K562 (cell line): ENCODE measurements at regions not wholly inside any gene's neighbourhood (a gene's known extent, or its start where the extent isn't known, plus 50 kb on each side); places are given as distances from the start of the nearest gene placed in this dataset.

Source experiments
- ATAC-seq: fragments of 200-7000 bp; cut with Tn5 transposase; 3 replicates; pipeline ENCODE4 v1.9.1; 2020; ENCODE audit warnings: moderate library complexity
- BruUV-seq: library from RNA; stranded (reverse); fragments of 400-500 nt; replicated peaks from 2 replicates; lab custom pipeline; 2021; lab: Mats Ljungman, UMichigan
- CTCF ChIA-PET: fragments of 300-600 bp; formaldehyde crosslinking; extraction: SDS; loops from one replicate; lab custom pipeline; 2021; ENCODE audit warnings: low intra/inter-chr PET ratio; lab: Yijun Ruan, JAX
- POLR2A ChIA-PET: fragments of 300-600, 350-650 bp; sonication (Branson Sonifier 250); formaldehyde crosslinking; extraction: SDS; loops from one replicate; lab custom pipeline; 2021; ENCODE audit warnings: antibody characterized with exemption, inconsistent platforms; lab: Yijun Ruan, JAX
- DNase-seq, 4 experiments: peaks; one replicate each; pipeline versions ENCODE4 v3.0.0 to v3.0.0-alpha.2; 2011 to 2018; ENCODE audit warnings: low spot score in 3 of 4, mixed read lengths in 3 of 4; ENCODE audit errors: extremely low read depth in 1 of 4
- FAIRE-seq: peaks from 2 replicates; lab custom pipeline; 2011; peaks lifted over from hg19 to GRCh38; lab: Jason Lieb, UNC
- H2AFZ ChIP-seq: 2 replicates; pipeline ENCODE4 v1.6.0; 2011; ENCODE audit warnings: low read depth, low read length, control low read depth, inconsistent platforms
- H3K27ac ChIP-seq: fragments of 200-600 bp; 3 replicates; pipeline ENCODE4 v1.8.0; 2011; ENCODE audit warnings: low read depth, mild to moderate bottlenecking, control low read depth, inconsistent platforms, low read length, moderate library complexity, mixed read lengths; ENCODE audit errors: extremely low read depth
- H3K27me3 ChIP-seq, 2 experiments: fragments of 300-600 bp in 1 of 2; 2 replicates in 1 of 2; 3 replicates in 1 of 2; pipeline versions ENCODE4 v1.6.0 to v1.8.0; 2011; ENCODE audit warnings: inconsistent platforms in 2 of 2, low read length in 2 of 2, mild to moderate bottlenecking in 1 of 2, mixed read lengths in 1 of 2, moderate library complexity in 1 of 2; ENCODE audit not compliant: control insufficient read depth in 2 of 2, insufficient read depth in 2 of 2
- H3K36me3 ChIP-seq: fragments of 300-600 bp; 3 replicates; pipeline ENCODE4 v1.8.0; 2011; ENCODE audit warnings: mild to moderate bottlenecking, low read length, inconsistent platforms; ENCODE audit not compliant: control insufficient read depth, insufficient read depth
- H3K4me1 ChIP-seq, 2 experiments: fragments of 200-600 bp in 1 of 2; replicated peaks in 1 of 2; 2 replicates in 1 of 2; 3 replicates in 1 of 2; pipeline versions ENCODE4 v1.5.1 to v1.8.0; 2011; ENCODE audit warnings: inconsistent platforms in 2 of 2, low read length in 2 of 2, mild to moderate bottlenecking in 1 of 2, mixed read lengths in 1 of 2, moderate library complexity in 1 of 2; ENCODE audit not compliant: control insufficient read depth in 2 of 2, insufficient read depth in 2 of 2
- H3K4me2 ChIP-seq: 2 replicates; pipeline ENCODE4 v1.6.1; 2011; ENCODE audit warnings: low read length, control low read depth, inconsistent platforms, mixed read lengths; ENCODE audit not compliant: insufficient read depth
- H3K4me3 ChIP-seq: fragments of 200-600 bp; sonication (generic), shearing (Covaris generic); 2 replicates; pipeline ENCODE4 v1.5.1; 2016; ENCODE audit warnings: control low read depth, inconsistent platforms
- H3K79me2 ChIP-seq: fragments of 200-600 bp; 3 replicates; pipeline ENCODE4 v1.8.0; 2011; ENCODE audit warnings: low read length, inconsistent platforms; ENCODE audit not compliant: control insufficient read depth, insufficient read depth
- H3K9ac ChIP-seq, 2 experiments: 2 replicates each; pipeline versions ENCODE4 v1.6.0 to v1.6.1; 2011; ENCODE audit warnings: low read depth in 2 of 2, low read length in 2 of 2, control low read depth in 1 of 2, inconsistent platforms in 1 of 2, mild to moderate bottlenecking in 1 of 2, mixed read lengths in 1 of 2; ENCODE audit not compliant: insufficient read depth in 1 of 2
- H3K9me1 ChIP-seq: one replicate; pipeline ENCODE4 v1.6.0; 2011; ENCODE audit warnings: inconsistent platforms, mild to moderate bottlenecking, low read length, moderate library complexity; ENCODE audit not compliant: control insufficient read depth, insufficient read depth
- H3K9me3 ChIP-seq: replicated peaks from 2 replicates; pipeline ENCODE4 v1.5.1; 2011; ENCODE audit warnings: low read depth, low read length, inconsistent platforms; ENCODE audit not compliant: control insufficient read depth, insufficient read depth
- H4K20me1 ChIP-seq: replicated peaks from 2 replicates; pipeline ENCODE4 v1.6.1; 2011; ENCODE audit warnings: low read length, inconsistent platforms, mixed read lengths; ENCODE audit not compliant: control insufficient read depth, insufficient read depth
- CBFA2T3 ChIP-seq: fragments of 450-650 bp; IDR thresholded peaks from 2 replicates; pipeline ENCODE4 v1.6.1; 2017
- CREB3 ChIP-seq: fragments of 450-650 bp; conservative IDR thresholded peaks from 2 replicates; pipeline ENCODE4 v1.6.1; 2016; ENCODE audit warnings: missing genetic modification characterization, low read depth, mild to moderate bottlenecking, missing compliant biosample characterization, moderate library complexity
- EP300 ChIP-seq: IDR thresholded peaks from 2 replicates; pipeline ENCODE4 v1.6.1; 2012; ENCODE audit warnings: low read length, improper control_type of control experiment
- FOXO4 ChIP-seq: fragments of 450-650 bp; formaldehyde crosslinking; IDR thresholded peaks from 2 replicates; pipeline ENCODE4 v1.4.0; 2020; ENCODE audit warnings: mild to moderate bottlenecking, moderate library complexity
- KLF10 ChIP-seq: fragments of 250-450 bp; sonication (Bioruptor Pico); IDR thresholded peaks from 2 replicates; pipeline ENCODE4 v1.6.1; 2021; ENCODE audit warnings: matching md5 sums
- MTA2 ChIP-seq: fragments of 450-650 bp; IDR thresholded peaks from 2 replicates; pipeline ENCODE4 v1.6.1; 2016; ENCODE audit warnings: low read depth
- NRF1 ChIP-seq, 2 experiments: fragments of 450-650 bp; IDR thresholded peaks in 1 of 2; conservative IDR thresholded peaks in 1 of 2; 2 replicates each; pipeline ENCODE4 v1.6.1; 2014; ENCODE audit warnings: mild to moderate bottlenecking in 2 of 2
- SIX5 ChIP-seq, 2 experiments: IDR thresholded peaks; 2 replicates each; pipeline ENCODE4 v1.6.1; 2011; ENCODE audit warnings: low read length in 2 of 2, borderline replicate concordance in 1 of 2, low read depth in 1 of 2, mild to moderate bottlenecking in 1 of 2, moderate library complexity in 1 of 2; ENCODE audit not compliant: insufficient read depth in 1 of 2
- TAF1 ChIP-seq: IDR thresholded peaks from 2 replicates; pipeline ENCODE4 v1.6.1; 2011; ENCODE audit warnings: mild to moderate bottlenecking, low read length, moderate library complexity; ENCODE audit not compliant: insufficient read depth, control insufficient read depth, severe bottlenecking; ENCODE audit errors: extremely low read depth
- TBP ChIP-seq: optimal IDR thresholded peaks from 2 replicates; pipeline ENCODE3; 2011; ENCODE audit warnings: low read depth, low read length, improper control_type of control experiment
- TEAD4 ChIP-seq, 2 experiments: sonication (generic) in 1 of 2; formaldehyde crosslinking in 1 of 2; IDR thresholded peaks; 2 replicates each; pipeline versions ENCODE4 v1.6.1 to v1.8.0; 2012 to 2022; ENCODE audit warnings: borderline replicate concordance in 1 of 2, inconsistent platforms in 1 of 2, low read length in 1 of 2, mild to moderate bottlenecking in 1 of 2, missing genetic modification reagents in 1 of 2
- ZNF197 ChIP-seq: fragments of 200-800 bp; sonication (Bioruptor generic); IDR thresholded peaks from 2 replicates; pipeline ENCODE4 v1.6.1; 2016; ENCODE audit warnings: low read depth, missing genetic modification characterization, missing compliant biosample characterization
- ZNF324 ChIP-seq: fragments of 250-450 bp; sonication (Bioruptor Pico); IDR thresholded peaks from 2 replicates; pipeline ENCODE4 v1.4.0; 2020; ENCODE audit warnings: mild to moderate bottlenecking
- ZNF644 ChIP-seq: fragments of 200-800 bp; sonication (Bioruptor generic); IDR thresholded peaks from 2 replicates; pipeline ENCODE4 v1.6.1; 2016; ENCODE audit warnings: low read depth, missing genetic modification characterization, missing compliant biosample characterization
- WGBS: fragments of 100-300 bp; shearing (Covaris generic); methylation state at CpG from one replicate; pipeline ENCODE4 v1.1.6; 2016; ENCODE audit warnings: low coverage, mixed read lengths; ENCODE audit not compliant: insufficient coverage; ENCODE audit errors: missing lambda C conversion rate; 5-methylcytosine and 5-hydroxymethylcytosine counted together
- in situ Hi-C: fragments of 300-500 bp; cut with MboI; formaldehyde crosslinking; loops from 4 replicates; pipeline ENCODE4 v1.15.0; 2018; ENCODE audit warnings: inconsistent platforms, mixed read lengths
- intact Hi-C: fragments of 100-400 bp; cut with micrococcal nuclease; formaldehyde crosslinking; loops from 2 replicates; pipeline ENCODE4 v1.14.2; 2022
- TF ChIP-seq, protein P1 (sequence below): conservative IDR thresholded peaks from 2 replicates; pipeline ENCODE4 v1.6.1; 2011; ENCODE audit warnings: low read depth, mild to moderate bottlenecking, low read length; ENCODE audit not compliant: control insufficient read depth

- 0% methylated on average over 5 of the region's 5 CpGs for whole genome bisulfite sequencing
- no peak overlapping the region for H3K4me2 ChIP-seq
- no TSS peak for BruUV-seq
- TF ChIP-seq MTA2 (no peak), EP300 (no peak), FOXO4 (CRISPR knock-in tag) (no peak), TAF1 (no peak), ZNF197 (CRISPR knock-in tag) (no peak), CBFA2T3 (no peak), NRF1 (conservative IDR thresholded peaks at IDR 0.05 in 1 of 2, IDR thresholded peaks at IDR 0.05 in 1 of 2) (no peak), TBP (no peak), KLF10 (CRISPR knock-in tag) (no peak), ZNF324 (CRISPR knock-in tag) (no peak), CREB3 (tag) (no peak), TEAD4 (IDR thresholded peaks at IDR 0.05; ENCODE audit: low read length) (no peak), TEAD4 (CRISPR knock-in tag; IDR thresholded peaks at IDR 0.05; ENCODE audit: borderline replicate concordance) (no peak), ZNF644 (tag) (no peak), SIX5 (IDR thresholded peaks at IDR 0.05; ENCODE audit: borderline replicate concordance in 1 of 2, insufficient read depth in 1 of 2, low read depth in 1 of 2, low read length in 2 of 2) (no peak)
- TF ChIP-seq, protein P1, sequence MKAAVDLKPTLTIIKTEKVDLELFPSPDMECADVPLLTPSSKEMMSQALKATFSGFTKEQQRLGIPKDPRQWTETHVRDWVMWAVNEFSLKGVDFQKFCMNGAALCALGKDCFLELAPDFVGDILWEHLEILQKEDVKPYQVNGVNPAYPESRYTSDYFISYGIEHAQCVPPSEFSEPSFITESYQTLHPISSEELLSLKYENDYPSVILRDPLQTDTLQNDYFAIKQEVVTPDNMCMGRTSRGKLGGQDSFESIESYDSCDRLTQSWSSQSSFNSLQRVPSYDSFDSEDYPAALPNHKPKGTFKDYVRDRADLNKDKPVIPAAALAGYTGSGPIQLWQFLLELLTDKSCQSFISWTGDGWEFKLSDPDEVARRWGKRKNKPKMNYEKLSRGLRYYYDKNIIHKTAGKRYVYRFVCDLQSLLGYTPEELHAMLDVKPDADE: no peak
- CTCF ChIA-PET: no interaction called here
- DNase-seq (no peak), FAIRE-seq (no peak), ATAC-seq (no peak)
- no peaks in the 10 kb centered on the region for H3K4me1 ChIP-seq
- no peaks in the 10 kb centered on the region for H3K9me1 ChIP-seq
- in situ Hi-C loops (no loop called here), intact Hi-C loops (no loop called here)
- no peaks in the 10 kb centered on the region for H3K36me3 ChIP-seq
- no peak overlapping the region for H3K9ac ChIP-seq
- POLR2A ChIA-PET: no interaction called here
- no peak overlapping the region for H2AFZ ChIP-seq
- H3K79me2 ChIP-seq: no peaks in the 10 kb centered on the region
- H3K4me3 ChIP-seq: no peak overlapping the region
- H3K9me3 ChIP-seq: no peaks in the 10 kb centered on the region
- H4K20me1 ChIP-seq: no peaks in the 10 kb centered on the region
- H3K27ac ChIP-seq: no peak overlapping the region
- H3K27me3 ChIP-seq: no peaks in the 10 kb centered on the region; a peak in 1 of 5 replicates
These were observed 556.7 kb downstream of the TYW1 start for GRCh38 chr7:67553378-67553777.
